GM20000 (cell line): ENCODE measurements at regions not wholly inside any gene's neighbourhood (a gene's known extent, or its start where the extent isn't known, plus 50 kb on each side); places are given as distances from the start of the nearest gene placed in this dataset.

Source experiments
- DNase-seq: peaks from one replicate; pipeline ENCODE4 v3.0.0; 2012; ENCODE audit warnings: low spot score
- CTCF ChIP-seq: IDR thresholded peaks from 2 replicates; pipeline ENCODE4 v1.5.1; 2012; ENCODE audit warnings: mild to moderate bottlenecking, control low read depth; ENCODE audit errors: extremely low read depth, missing control alignments

- no peak for TF ChIP-seq CTCF
These were observed 479.0 kb downstream of the NPHP4 start for GRCh38 chr1:5513179-5513578.

GRCh38 chr1:5511381-5512097, 480.7 kb downstream of the NPHP4 start:
- no peak for TF ChIP-seq CTCF
- DNase-seq, result no peak

More at GRCh38 chr1:5513179-5513578, 479.0 kb downstream of the NPHP4 start:
- DNase-seq, result no peak

- peak; percentile 81 for TF ChIP-seq CTCF
These were observed 482.4 kb downstream of the NPHP4 start for GRCh38 chr1:5509664-5510452.

GRCh38 chr1:5508669-5509330, 483.4 kb downstream of the NPHP4 start:
- no peak for TF ChIP-seq CTCF
- no peak for DNase-seq

More at GRCh38 chr1:5509664-5510452, 482.4 kb downstream of the NPHP4 start:
- DNase-seq, result peak; percentile 83

GRCh38 chr1:5507340-5507739, 484.9 kb downstream of the NPHP4 start:
- no peak for DNase-seq
- no peak for TF ChIP-seq CTCF

GRCh38 chr1:5506634-5507033, 485.6 kb downstream of the NPHP4 start:
- TF ChIP-seq CTCF, result no peak
- no peak for DNase-seq

- DNase-seq, result no peak
- TF ChIP-seq CTCF, result no peak
These were observed 486.3 kb downstream of the NPHP4 start for GRCh38 chr1:5505944-5506343.
